GM10266 (cell line): ENCODE measurements at regions not wholly inside any gene's neighbourhood (a gene's known extent, or its start where the extent isn't known, plus 50 kb on each side); places are given as distances from the start of the nearest gene placed in this dataset.

Experiments
- DNase-seq: peaks from one replicate; pipeline ENCODE4 v3.0.0; 2012; ENCODE audit errors: extremely low spot score
- TF ChIP-seq, protein P1 (sequence below): IDR thresholded peaks from 2 replicates; pipeline ENCODE4 v1.5.1; 2012; ENCODE audit warnings: mild to moderate bottlenecking, low read depth; ENCODE audit not compliant: control insufficient read depth, insufficient read depth; ENCODE audit errors: missing control alignments

DNA sequence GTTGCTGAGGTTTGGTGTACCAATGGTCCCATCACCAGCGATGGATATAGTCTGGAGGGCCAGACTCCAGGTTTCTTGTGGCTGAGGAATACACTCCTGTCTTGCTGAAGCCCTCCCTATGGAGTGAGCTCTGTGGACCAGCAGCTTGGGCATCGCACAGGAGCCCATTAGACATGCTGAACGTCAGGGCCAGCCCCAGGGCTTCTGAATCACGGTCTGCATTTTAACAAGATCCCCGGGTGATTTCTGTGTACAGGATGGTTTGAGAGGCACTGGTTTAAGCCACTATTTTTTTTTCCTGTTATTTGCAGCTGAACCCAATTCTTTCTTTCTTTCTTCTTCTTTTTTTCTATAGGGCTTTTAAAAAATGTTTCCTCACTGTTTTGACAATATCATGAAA, 69.5 kb upstream of the XCR1 start:
- TF ChIP-seq, protein P1, sequence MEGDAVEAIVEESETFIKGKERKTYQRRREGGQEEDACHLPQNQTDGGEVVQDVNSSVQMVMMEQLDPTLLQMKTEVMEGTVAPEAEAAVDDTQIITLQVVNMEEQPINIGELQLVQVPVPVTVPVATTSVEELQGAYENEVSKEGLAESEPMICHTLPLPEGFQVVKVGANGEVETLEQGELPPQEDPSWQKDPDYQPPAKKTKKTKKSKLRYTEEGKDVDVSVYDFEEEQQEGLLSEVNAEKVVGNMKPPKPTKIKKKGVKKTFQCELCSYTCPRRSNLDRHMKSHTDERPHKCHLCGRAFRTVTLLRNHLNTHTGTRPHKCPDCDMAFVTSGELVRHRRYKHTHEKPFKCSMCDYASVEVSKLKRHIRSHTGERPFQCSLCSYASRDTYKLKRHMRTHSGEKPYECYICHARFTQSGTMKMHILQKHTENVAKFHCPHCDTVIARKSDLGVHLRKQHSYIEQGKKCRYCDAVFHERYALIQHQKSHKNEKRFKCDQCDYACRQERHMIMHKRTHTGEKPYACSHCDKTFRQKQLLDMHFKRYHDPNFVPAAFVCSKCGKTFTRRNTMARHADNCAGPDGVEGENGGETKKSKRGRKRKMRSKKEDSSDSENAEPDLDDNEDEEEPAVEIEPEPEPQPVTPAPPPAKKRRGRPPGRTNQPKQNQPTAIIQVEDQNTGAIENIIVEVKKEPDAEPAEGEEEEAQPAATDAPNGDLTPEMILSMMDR: no peak
- no peak for DNase-seq

DNA sequence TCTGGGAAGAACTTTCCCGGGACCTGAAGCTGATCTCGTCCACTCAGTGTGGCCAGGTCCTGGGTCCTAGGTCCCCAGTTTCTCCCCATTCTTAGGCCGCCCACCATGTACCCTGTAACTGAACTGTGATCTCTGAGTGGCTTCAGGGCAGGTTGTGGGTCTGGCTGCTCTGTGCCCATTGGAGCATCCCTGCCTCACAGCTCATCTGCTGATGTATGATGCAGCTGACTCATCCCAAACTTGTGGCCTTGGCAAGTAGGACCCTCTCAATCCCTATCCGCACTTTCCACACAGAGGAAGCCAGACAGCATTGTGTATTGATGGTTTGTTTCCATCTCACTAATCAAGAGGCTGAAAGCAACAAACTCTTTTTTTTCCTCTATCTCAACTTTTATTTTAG, 69.1 kb upstream of the XCR1 start:
- DNase-seq: no peak
- TF ChIP-seq, protein P1: no peak

DNA sequence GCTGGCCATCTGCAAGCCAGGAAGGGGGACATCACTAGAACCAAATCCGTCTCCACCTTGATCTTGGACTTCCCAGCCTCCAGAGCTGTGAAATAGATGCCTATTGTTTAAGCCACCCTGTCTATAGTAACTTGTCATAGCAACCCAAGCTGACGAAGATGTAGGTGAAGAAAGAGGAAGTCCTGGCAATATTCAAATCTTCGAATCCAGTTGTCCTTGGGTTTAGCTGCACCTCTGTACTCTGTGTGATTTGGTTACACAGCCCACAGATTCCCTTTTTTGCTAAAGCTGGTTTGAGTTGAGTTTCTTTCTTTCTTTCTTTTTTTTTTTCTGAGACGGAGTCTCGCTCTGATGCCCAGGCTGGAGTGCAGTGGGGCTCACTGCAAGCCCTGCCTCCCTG, 68.0 kb upstream of the XCR1 start:
- TF ChIP-seq, protein P1: no peak
- no peak for DNase-seq

DNA sequence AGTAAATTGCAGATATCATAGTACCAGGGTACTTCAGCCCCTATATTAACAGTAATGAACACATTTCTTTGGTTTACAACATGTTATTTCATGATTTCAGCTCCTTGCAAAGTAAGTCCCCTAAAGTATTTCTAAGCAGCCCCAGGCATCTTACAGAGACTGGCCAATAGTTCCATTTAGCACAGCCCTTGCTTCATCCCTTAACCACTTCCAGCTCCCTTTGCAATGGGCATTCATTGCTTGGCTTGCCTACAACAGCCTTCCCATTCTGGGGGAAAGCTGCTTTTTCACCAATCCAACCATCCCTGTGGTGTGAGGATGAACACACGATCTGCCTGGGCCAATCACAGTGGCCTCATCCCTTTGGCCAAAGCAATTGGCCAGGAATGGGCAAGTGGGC, 67.2 kb upstream of the XCR1 start:
- DNase-seq: no peak
- TF ChIP-seq, protein P1: no peak

DNA sequence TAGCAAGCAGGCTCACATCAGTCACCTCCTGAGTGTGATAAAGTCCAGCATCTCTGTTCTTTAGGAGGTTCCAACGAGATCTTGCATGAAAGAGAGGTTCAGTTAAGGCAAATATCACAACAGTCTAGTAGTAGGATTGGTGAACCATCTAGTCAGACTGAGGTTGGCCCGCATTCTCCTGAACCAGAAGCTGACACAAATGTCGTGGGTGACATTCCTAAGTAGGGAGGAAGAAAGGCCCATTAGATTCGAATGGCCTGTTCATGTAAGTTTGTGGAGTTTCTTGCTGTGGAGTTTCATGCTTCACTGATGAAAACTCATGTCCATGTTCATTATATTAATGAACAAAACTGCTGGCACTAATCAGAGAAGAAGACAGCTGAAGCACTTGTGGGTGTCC, 66.7 kb upstream of the XCR1 start:
- no peak for DNase-seq
- TF ChIP-seq, protein P1: no peak

DNA sequence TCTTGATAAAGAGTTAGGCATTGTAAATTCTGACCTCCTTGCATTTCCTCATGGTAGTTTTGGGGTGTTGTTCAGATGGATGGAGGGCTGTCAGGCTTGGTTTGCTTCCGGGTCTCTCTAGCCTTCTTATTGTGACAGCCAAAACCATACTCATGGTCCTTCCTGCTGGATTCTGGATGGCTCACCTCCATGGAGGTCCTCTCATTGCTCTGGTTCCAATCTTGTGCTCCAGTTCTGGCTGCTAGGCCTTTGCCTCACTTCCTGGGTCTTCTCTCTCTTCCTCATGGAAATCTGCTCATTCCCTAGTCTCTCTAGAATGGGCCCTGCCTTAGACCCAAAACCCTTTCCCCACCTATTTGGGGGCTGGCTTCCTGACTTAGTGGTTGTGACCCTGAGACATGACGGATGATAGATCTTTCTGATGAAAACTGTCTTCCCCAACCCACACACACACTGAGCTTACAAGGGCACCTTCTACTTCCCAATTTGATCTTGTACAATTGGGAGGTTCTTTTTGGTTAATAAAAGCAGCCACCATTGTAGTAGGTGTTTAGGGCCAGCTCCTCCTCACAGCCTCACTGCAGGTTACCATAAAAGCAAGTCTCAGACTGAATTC, 66.2 kb upstream of the XCR1 start:
- TF ChIP-seq, protein P1: no peak

DNA sequence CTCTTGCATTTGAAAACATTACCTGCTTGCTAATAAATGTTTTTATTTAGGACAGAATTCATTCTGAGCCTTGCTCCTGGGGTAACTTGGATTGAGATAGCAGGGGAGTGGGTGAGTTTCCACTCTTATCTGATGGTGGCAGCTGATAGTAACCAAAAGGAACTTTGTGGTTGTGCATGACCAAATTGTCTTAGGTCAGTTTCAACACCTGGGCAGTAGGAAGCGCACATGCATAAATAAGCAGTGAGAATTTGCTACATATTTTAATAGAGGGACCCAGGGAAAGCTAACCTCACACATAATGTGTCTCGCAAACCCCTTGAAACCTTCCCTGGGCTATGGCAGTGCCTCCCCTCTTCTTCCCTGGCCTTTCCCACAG, 65.4 kb upstream of the XCR1 start:
- TF ChIP-seq, protein P1: no peak
- DNase-seq: no peak

More for the DNA sequence above, 66.2 kb upstream of the XCR1 start:
- DNase-seq: no peak
